PC-3 (cell line): ENCODE measurements at regions not wholly inside any gene's neighbourhood (a gene's known extent, or its start where the extent isn't known, plus 50 kb on each side); places are given as distances from the start of the nearest gene placed in this dataset.
A peak's percentile ranks its signal among the peaks of the same experiment; 100 is the strongest.

Source experiments
- ATAC-seq: fragments of 200-7000 bp; cut with Tn5 transposase; 2 replicates; pipeline ENCODE4 v1.9.1; 2020; ENCODE audit warnings: mild to moderate bottlenecking, moderate library complexity
- BruUV-seq: library from RNA; stranded (reverse); fragments of 400-500 nt; replicated peaks from 2 replicates; lab custom pipeline; 2021; lab: Mats Ljungman, UMichigan
- CTCF ChIA-PET: fragments of 300-600 bp; sonication (Branson Sonifier 250); formaldehyde crosslinking; loops from one replicate; lab custom pipeline; 2022; ENCODE audit warnings: antibody characterized with exemption; lab: Charles Lee
- POLR2A ChIA-PET: fragments of 300-600 bp; sonication (Branson Sonifier 250); formaldehyde crosslinking; loops from one replicate; lab custom pipeline; 2022; ENCODE audit warnings: antibody characterized with exemption; ENCODE audit not compliant: unreplicated experiment; lab: Charles Lee
- DNase-seq: peaks from one replicate; pipeline ENCODE4 v3.0.0-alpha.2; 2015
- H2AFZ ChIP-seq: fragments of 300-600 bp; sonication (generic); 2 replicates; pipeline ENCODE4 v1.6.0; 2016; ENCODE audit warnings: antibody characterized with exemption, low read length
- H3F3A ChIP-seq: fragments of 300-600 bp; sonication (generic); one replicate; pipeline ENCODE4 v1.6.0; 2017; ENCODE audit warnings: antibody characterized with exemption, low read length, control low read depth, mild to moderate bottlenecking; ENCODE audit not compliant: unreplicated experiment
- H3K27ac ChIP-seq: fragments of 300-600 bp; sonication (generic); 2 replicates; pipeline ENCODE4 v1.5.1; 2016; ENCODE audit warnings: mild to moderate bottlenecking, low read length
- H3K27me3 ChIP-seq: fragments of 300-600 bp; sonication (generic); 2 replicates; pipeline ENCODE4 v1.6.1; 2016; ENCODE audit warnings: low read length, mixed read lengths
- H3K36me3 ChIP-seq: fragments of 300-600 bp; sonication (generic); 2 replicates; pipeline ENCODE4 v1.6.1; 2016; ENCODE audit warnings: low read depth, mixed run types, low read length, mixed read lengths
- H3K4me1 ChIP-seq: fragments of 300-600 bp; sonication (generic); 2 replicates; pipeline ENCODE4 v1.5.1; 2016; ENCODE audit warnings: low read length; ENCODE audit not compliant: insufficient read depth
- H3K4me2 ChIP-seq: fragments of 300-600 bp; sonication (generic); 2 replicates; pipeline ENCODE4 v1.6.0; 2016; ENCODE audit warnings: low read length
- H3K4me3 ChIP-seq: fragments of 300-600 bp; sonication (generic); 2 replicates; pipeline ENCODE4 v1.5.1; 2016; ENCODE audit warnings: mild to moderate bottlenecking, low read length, mixed read lengths
- H3K79me2 ChIP-seq: fragments of 300-600 bp; sonication (generic); 2 replicates; pipeline ENCODE4 v1.6.1; 2017; ENCODE audit warnings: low read length, mixed read lengths
- H3K9ac ChIP-seq: fragments of 300-600 bp; sonication (generic); 2 replicates; pipeline ENCODE4 v1.6.0; 2016; ENCODE audit warnings: mild to moderate bottlenecking, low read length
- H3K9me2 ChIP-seq: fragments of 300-600 bp; sonication (generic); replicated peaks from 2 replicates; pipeline ENCODE4 v1.6.1; 2016; ENCODE audit warnings: mixed run types, low read length, mixed read lengths
- H3K9me3 ChIP-seq: fragments of 300-600 bp; sonication (generic); 2 replicates; pipeline ENCODE4 v1.6.1; 2016; ENCODE audit warnings: low read length, mixed read lengths
- H4K20me1 ChIP-seq: fragments of 300-600 bp; sonication (generic); 2 replicates; pipeline ENCODE4 v1.6.1; 2016; ENCODE audit warnings: low read length, mixed read lengths
- CTCF ChIP-seq: fragments of 300-600 bp; sonication (generic); conservative IDR thresholded peaks from 2 replicates; pipeline ENCODE4 v1.5.1; 2017; ENCODE audit warnings: antibody characterized with exemption, low read depth, mild to moderate bottlenecking, low read length
- EZH2 ChIP-seq: fragments of 300-600 bp; sonication (generic); IDR thresholded peaks from one replicate; pipeline ENCODE4 v1.6.1; 2017; ENCODE audit warnings: antibody characterized with exemption, mild to moderate bottlenecking, low read length; ENCODE audit not compliant: unreplicated experiment
- EZH2phosphoT487 ChIP-seq: fragments of 300-600 bp; sonication (generic); IDR thresholded peaks from 2 replicates; pipeline ENCODE4 v1.6.1; 2018; ENCODE audit warnings: mild to moderate bottlenecking, antibody characterized with exemption, low read length, borderline replicate concordance
- intact Hi-C: fragments of 100-400 bp; cut with micrococcal nuclease; formaldehyde crosslinking; loops from 2 replicates; pipeline ENCODE4 v1.9.0; 2023

GRCh38 chr9:81182431-81182830 lies 506.9 kb downstream of the TLE1 start:
- Histone ChIP-seq H3K79me2 (no peaks in the 10 kb centered on the region), H4K20me1 (no peaks in the 10 kb centered on the region), H3K9ac (no peak overlapping the region), H3K9me3 (no peaks in the 10 kb centered on the region), H3K4me2 (no peak overlapping the region), H3K9me2 (no peaks in the 10 kb centered on the region), H3K27me3 (no peaks in the 10 kb centered on the region), H3K36me3 (no peaks in the 10 kb centered on the region), H3K27ac (no peak overlapping the region), H2AFZ (no peak overlapping the region), H3K4me1 (peaks cover 9% of the 10 kb centered on the region; the same call in 1 of the 2 replicates), H3F3A (no peaks in the 10 kb centered on the region), H3K4me3 (no peak overlapping the region)
- ATAC-seq: peak; percentile 79
- DNase-seq: peak; percentile 51
- BruUV-seq: no TSS peak
- POLR2A ChIA-PET: no interaction called here
- intact Hi-C loops: loop anchor here (5.0 kb wide), 1 partner anchor 150 kb away; no protein-coding TSS in a partner anchor
- no peak for TF ChIP-seq CTCF
- no peak for TF ChIP-seq EZH2
- TF ChIP-seq EZH2phosphoT487: no peak
- CTCF ChIA-PET: no interaction called here

- Histone ChIP-seq H3K9me2 (no peaks in the 10 kb centered on the region), H3K27ac (no peak overlapping the region), H3K79me2 (no peaks in the 10 kb centered on the region), H3K4me2 (no peak overlapping the region), H3K36me3 (no peaks in the 10 kb centered on the region), H3K4me3 (no peak overlapping the region), H3K9me3 (no peaks in the 10 kb centered on the region), H3K9ac (no peak overlapping the region), H3K4me1 (no peaks in the 10 kb centered on the region), H3K27me3 (no peaks in the 10 kb centered on the region), H2AFZ (no peak overlapping the region), H4K20me1 (no peaks in the 10 kb centered on the region), H3F3A (no peaks in the 10 kb centered on the region)
- BruUV-seq: no TSS peak
- CTCF ChIA-PET: no interaction called here
- TF ChIP-seq CTCF: peak; percentile 40
- TF ChIP-seq EZH2: no peak
- ATAC-seq (no peak), DNase-seq (peak; percentile 18)
- intact Hi-C loops: no loop called here
- POLR2A ChIA-PET: no interaction called here
Measured at GRCh38 chr9:81174023-81174422, 515.3 kb downstream of the TLE1 start.

GRCh38 chr9:81171689-81172088 lies 517.7 kb downstream of the TLE1 start:
- intact Hi-C loops: no loop called here
- POLR2A ChIA-PET: no interaction called here
- H3F3A ChIP-seq: no peaks in the 10 kb centered on the region
- CTCF ChIA-PET: no interaction called here
- no peak overlapping the region for H3K9ac ChIP-seq
- H2AFZ ChIP-seq: no peak overlapping the region
- H3K9me2 ChIP-seq: no peaks in the 10 kb centered on the region
- no peak overlapping the region for H3K4me3 ChIP-seq
- BruUV-seq: no TSS peak
- no peaks in the 10 kb centered on the region for H3K79me2 ChIP-seq
- no peaks in the 10 kb centered on the region for H4K20me1 ChIP-seq
- H3K36me3 ChIP-seq: no peaks in the 10 kb centered on the region
- no peaks in the 10 kb centered on the region for H3K4me1 ChIP-seq
- H3K27ac ChIP-seq: no peak overlapping the region
- H3K9me3 ChIP-seq: no peaks in the 10 kb centered on the region
- DNase-seq (no peak), ATAC-seq (no peak)
- no peak for TF ChIP-seq EZH2
- no peak for TF ChIP-seq EZH2phosphoT487
- TF ChIP-seq CTCF: no peak
- H3K4me2 ChIP-seq: no peak overlapping the region
- no peaks in the 10 kb centered on the region for H3K27me3 ChIP-seq
